ENCODE measurements at regions not wholly inside any gene's neighbourhood (a gene's known extent, or its start where the extent isn't known, plus 50 kb on each side); places are given as distances from the start of the nearest gene placed in this dataset.

DNA sequence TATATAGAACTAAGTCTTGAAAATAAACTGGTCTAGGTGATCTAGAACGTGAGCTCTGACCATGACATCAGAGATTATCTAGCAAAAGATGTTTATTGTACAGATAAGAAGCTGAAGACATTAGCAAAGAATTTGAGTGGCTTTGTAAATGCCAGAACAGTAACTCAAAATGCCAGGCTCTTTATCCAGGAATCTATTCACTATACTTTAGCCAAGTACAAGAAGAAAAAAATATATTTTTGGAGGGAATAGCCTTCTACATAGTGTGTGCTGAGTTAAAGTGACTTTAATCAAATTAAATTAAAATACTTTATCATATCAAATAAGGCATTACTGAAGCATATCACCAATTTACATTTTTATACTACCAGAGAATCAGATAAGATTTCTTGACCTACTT, 132.6 kb upstream of the ITGA1 start:
- POLR2A ChIA-PET: no interaction called here
- no peak for DNase-seq (ENCODE audit: low read depth, low spot score)
- H3K4me3 ChIP-seq (ENCODE audit: low read depth, low read length): no peak overlapping the region
- TF ChIP-seq, protein P1, sequence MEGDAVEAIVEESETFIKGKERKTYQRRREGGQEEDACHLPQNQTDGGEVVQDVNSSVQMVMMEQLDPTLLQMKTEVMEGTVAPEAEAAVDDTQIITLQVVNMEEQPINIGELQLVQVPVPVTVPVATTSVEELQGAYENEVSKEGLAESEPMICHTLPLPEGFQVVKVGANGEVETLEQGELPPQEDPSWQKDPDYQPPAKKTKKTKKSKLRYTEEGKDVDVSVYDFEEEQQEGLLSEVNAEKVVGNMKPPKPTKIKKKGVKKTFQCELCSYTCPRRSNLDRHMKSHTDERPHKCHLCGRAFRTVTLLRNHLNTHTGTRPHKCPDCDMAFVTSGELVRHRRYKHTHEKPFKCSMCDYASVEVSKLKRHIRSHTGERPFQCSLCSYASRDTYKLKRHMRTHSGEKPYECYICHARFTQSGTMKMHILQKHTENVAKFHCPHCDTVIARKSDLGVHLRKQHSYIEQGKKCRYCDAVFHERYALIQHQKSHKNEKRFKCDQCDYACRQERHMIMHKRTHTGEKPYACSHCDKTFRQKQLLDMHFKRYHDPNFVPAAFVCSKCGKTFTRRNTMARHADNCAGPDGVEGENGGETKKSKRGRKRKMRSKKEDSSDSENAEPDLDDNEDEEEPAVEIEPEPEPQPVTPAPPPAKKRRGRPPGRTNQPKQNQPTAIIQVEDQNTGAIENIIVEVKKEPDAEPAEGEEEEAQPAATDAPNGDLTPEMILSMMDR (IDR thresholded peaks at IDR 0.05; ENCODE audit: insufficient read depth, low read length, missing control alignments): no peak
- CTCF ChIA-PET: interaction anchor here (1.1 to 5.6 kb wide), 7 partner anchors 9 to 1697 kb away, joined by 3 to 34 read pairs (median 5); no protein-coding TSS in a partner anchor

DNA sequence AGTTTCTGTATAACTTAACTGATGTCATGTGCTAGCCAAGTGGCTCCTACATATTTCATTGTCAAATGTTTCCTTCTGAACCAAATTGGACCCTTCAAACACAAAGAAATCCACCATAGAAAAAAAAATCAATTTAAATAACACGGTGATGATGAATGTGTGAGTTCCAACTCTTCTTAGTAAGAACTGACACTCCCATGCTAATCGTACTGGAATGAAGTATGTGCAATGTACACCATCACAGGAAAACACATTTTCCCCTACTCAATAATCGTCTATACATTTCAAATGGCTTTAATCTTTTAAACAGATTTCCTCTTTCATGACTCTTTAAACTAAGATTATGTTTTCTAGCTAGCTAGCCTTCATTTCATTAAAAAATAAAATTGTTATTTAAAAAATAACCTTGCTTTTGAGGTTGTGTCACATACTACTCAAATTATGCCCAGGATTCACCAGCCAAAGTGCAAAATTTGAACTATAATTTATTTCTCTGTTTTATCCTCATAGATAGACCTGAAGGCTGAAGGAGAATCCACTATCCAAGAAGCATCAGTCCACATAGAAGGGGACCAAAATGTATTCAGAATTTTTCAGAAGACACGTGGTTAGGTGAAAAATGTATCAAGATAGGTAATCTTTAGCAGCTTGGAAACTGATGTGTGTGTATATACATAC, 131.0 kb upstream of the ITGA1 start:
- CTCF ChIA-PET: interaction anchor here (0.7 to 5.6 kb wide), 8 partner anchors 10 to 1699 kb away, joined by 3 to 54 read pairs (median 12); no protein-coding TSS in a partner anchor
- H3K4me3 ChIP-seq (ENCODE audit: low read depth, low read length): no peak overlapping the region
- no peak for DNase-seq (ENCODE audit: low read depth, low spot score)
- TF ChIP-seq, protein P1 (IDR thresholded peaks at IDR 0.05; ENCODE audit: insufficient read depth, low read length, missing control alignments): no peak
- POLR2A ChIA-PET: no interaction called here

- H3K4me3 ChIP-seq (ENCODE audit: low read depth, low read length): no peak overlapping the region
- POLR2A ChIA-PET: no interaction called here
- TF ChIP-seq, protein P1 (IDR thresholded peaks at IDR 0.05; ENCODE audit: insufficient read depth, low read length, missing control alignments): peak; percentile 33
- DNase-seq (ENCODE audit: low read depth, low spot score): no peak
- CTCF ChIA-PET: interaction anchor here (0.7 to 5.6 kb wide), 10 partner anchors 9 to 1699 kb away, joined by 3 to 54 read pairs (median 6); no protein-coding TSS in a partner anchor
These were observed 130.5 kb upstream of the ITGA1 start for GRCh38 chr5:52657247-52657645.

DNA sequence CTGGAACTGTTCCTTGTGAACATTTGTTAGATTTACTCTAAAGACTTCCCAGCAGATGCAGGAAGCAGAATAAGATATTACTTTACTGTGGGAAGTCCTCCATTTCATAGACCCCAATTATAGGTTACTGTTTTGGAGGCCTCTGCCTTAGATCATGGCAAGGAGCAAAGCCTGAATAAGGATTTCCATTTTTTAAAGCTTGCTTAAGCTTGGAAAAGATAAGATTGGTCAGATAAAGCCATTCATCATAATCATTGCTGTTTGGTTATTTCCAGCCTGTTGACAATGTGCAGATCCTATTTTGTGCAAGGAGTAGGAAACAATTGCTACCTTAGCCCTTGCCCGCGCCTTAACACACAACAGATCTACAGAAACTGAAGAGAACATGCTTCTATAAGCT, 129.5 kb upstream of the ITGA1 start:
- CTCF ChIA-PET: interaction anchor here (0.7 to 5.6 kb wide), 13 partner anchors 8 to 1700 kb away, joined by 3 to 54 read pairs (median 4); no protein-coding TSS in a partner anchor
- no peak overlapping the region for H3K4me3 ChIP-seq (ENCODE audit: low read depth, low read length)
- POLR2A ChIA-PET: no interaction called here
- TF ChIP-seq, protein P1 (IDR thresholded peaks at IDR 0.05; ENCODE audit: insufficient read depth, low read length, missing control alignments): no peak
- DNase-seq (ENCODE audit: low read depth, low spot score): no peak

GRCh38 chr5:52660621-52661020, 127.1 kb upstream of the ITGA1 start:
- DNase-seq (ENCODE audit: low read depth, low spot score): no peak
- ChIA-PET CTCF (interaction anchor here (5.0 kb wide), 1 partner anchor 1703 kb away, joined by 54 read pairs; no protein-coding TSS in a partner anchor), POLR2A (interaction anchor here (0.6 kb wide), 1 partner anchor 126 kb away, joined by 3 read pairs; no protein-coding TSS in a partner anchor)
- H3K4me3 ChIP-seq (ENCODE audit: low read depth, low read length): no peak overlapping the region
- TF ChIP-seq, protein P1 (IDR thresholded peaks at IDR 0.05; ENCODE audit: insufficient read depth, low read length, missing control alignments): no peak

DNA sequence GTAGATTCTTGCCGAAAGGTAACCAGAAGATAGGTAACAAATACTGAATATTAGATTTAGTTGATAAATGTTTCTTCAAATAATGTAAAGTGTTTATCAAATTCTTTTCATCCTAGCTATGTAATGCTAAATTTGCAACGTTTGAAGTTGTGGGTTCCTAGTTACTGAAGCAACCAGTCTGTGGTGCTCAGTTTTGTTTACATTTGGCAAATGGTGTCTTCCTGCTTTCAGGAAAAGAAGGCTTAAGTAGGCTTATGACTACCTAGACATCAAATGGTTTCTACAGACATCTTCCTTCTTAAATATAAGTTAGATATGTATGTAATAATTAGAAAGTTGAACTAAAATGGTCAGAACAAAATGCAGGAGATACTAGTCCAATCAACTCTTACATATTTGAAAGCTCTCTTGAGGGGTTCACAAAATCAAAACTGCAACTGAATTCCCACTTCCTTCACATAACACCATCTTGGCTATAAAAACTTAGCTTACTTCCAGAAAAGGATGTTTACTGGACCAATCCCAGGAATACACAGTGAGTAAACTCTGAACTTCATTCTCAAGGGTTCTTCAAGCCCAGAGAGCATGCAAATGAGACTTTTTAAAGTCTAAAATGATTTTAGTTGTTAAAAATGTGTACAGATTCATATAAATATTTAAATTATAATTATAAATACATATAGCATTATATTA, 125.7 kb upstream of the ITGA1 start:
- TF ChIP-seq, protein P1 (IDR thresholded peaks at IDR 0.05; ENCODE audit: insufficient read depth, low read length, missing control alignments): no peak
- no peak for DNase-seq (ENCODE audit: low read depth, low spot score)
- ChIA-PET CTCF (interaction anchor here (1.0 kb wide), 1 partner anchor 1699 kb away, joined by 3 read pairs; no protein-coding TSS in a partner anchor), POLR2A (no interaction called here)
- H3K4me3 ChIP-seq (ENCODE audit: low read depth, low read length): no peak overlapping the region
